GM12875 (cell line): ENCODE measurements at regions not wholly inside any gene's neighbourhood (a gene's known extent, or its start where the extent isn't known, plus 50 kb on each side); places are given as distances from the start of the nearest gene placed in this dataset.
"Not testable (repeated sequence)": the region's sequence is repeated elsewhere in the genome, so short reads cannot be mapped to it uniquely, and the experiment has no call there.

Experiments used
- H3K4me3 ChIP-seq: one replicate; pipeline ENCODE4 v1.5.1; 2011; ENCODE audit warnings: low read depth, low read length, control low read depth
- TF ChIP-seq, protein P1 (sequence below): IDR thresholded peaks from 2 replicates; pipeline ENCODE4 v1.5.1; 2011; ENCODE audit warnings: low read depth, mild to moderate bottlenecking, control low read depth, inconsistent platforms, low read length, moderate library complexity, borderline replicate concordance; ENCODE audit not compliant: insufficient read depth

DNA sequence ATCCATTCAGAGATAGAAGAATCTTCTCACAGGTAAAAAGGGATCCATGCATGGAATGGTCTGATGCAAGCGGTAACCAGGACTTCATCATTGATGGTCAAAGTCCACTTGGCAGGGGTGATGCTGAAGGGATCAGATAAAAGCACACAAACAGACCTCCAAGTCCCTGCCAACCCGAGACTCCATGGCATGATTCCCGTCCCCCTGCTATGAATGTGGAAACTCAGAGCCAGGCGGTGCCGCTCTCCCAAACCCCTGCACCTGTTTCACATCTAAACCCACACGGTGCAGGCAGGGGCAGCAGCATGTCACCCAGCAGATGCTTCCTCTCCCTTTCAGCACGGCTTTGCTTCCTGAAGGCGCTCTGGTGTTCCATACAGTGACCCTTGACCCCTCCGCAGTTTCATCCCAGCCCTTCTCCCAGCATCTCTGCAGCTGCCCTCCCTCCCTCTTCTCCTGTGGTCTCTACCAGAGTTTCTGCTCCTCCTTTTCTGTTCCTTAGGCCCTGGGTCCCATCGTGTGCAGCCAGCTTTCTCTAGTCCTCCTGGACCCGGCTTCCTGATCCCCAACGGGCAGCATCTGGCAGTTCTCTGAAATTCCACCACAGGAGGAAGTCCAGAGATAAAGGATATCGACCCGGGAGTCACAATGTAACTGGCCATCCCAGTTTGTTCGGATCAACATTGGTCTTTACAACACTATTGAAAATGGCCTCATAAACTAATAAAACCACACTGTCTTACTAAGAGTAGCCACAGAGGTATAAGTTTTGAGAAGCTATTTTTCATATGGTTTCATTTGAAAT is 235.0 kb downstream of the TTLL2 start:
- no peak overlapping the region for H3K4me3 ChIP-seq
- TF ChIP-seq, protein P1, sequence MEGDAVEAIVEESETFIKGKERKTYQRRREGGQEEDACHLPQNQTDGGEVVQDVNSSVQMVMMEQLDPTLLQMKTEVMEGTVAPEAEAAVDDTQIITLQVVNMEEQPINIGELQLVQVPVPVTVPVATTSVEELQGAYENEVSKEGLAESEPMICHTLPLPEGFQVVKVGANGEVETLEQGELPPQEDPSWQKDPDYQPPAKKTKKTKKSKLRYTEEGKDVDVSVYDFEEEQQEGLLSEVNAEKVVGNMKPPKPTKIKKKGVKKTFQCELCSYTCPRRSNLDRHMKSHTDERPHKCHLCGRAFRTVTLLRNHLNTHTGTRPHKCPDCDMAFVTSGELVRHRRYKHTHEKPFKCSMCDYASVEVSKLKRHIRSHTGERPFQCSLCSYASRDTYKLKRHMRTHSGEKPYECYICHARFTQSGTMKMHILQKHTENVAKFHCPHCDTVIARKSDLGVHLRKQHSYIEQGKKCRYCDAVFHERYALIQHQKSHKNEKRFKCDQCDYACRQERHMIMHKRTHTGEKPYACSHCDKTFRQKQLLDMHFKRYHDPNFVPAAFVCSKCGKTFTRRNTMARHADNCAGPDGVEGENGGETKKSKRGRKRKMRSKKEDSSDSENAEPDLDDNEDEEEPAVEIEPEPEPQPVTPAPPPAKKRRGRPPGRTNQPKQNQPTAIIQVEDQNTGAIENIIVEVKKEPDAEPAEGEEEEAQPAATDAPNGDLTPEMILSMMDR, result no peak

DNA sequence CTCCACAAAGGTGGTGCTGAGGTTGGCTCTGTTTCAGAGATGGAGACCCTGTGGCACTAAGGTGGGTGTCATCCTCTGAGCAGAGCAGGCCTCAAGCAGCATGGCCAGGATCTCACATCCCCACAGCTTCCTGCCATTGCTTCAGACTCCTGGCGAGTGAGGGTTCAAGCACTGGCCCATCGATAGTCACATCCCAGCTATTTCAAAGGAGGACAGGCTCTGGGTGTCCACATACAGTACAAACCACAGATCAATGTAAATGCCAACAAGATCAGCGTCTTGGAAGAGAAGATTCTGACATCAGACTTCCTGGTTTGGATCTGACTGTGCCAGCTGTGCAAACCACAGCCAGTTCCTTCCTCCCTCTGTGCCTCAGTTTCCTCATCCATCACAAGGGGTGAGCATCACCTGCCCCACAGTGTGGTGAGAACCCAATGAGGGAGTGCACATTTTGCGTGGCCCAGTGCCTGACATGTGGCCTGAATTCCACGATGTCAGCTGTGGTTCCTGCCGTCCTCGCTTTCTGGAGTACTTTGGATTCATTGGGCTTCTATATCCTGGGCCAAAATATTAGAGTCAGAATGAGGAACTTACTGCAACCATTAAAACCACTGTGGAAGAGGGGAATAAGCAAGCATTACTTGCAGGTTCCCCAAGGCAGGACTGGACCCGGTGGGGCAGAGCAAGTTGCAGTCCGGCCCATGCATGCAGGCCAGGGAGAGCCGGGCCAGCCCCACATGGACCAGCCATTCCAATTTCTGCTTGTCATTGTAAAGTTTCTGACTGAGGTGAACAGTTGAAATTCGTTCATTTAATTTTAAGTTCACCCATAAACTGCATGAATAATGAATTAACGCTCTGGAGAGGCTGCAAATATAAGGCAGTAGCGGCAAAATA is 236.0 kb downstream of the TTLL2 start:
- no peak overlapping the region for H3K4me3 ChIP-seq
- TF ChIP-seq, protein P1, result no peak

DNA sequence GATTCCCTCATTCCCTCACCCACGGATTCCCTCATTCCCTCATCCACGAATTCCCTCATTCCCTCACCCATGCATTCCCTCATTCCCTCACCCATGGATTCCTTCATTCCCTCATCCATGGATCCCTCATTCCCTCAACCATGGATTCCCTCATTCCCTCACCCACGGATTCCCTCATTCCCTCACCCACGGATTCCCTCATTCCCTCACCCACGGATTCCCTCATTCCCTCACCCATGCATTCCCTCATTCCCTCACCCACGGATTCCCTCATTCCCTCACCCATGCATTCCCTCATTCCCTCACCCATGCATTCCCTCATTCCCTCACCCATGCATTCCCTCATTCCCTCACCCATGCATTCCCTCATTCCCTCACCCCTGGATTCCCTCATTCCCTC is 238.0 kb downstream of the TTLL2 start:
- H3K4me3 ChIP-seq, result not testable (repeated sequence)

DNA sequence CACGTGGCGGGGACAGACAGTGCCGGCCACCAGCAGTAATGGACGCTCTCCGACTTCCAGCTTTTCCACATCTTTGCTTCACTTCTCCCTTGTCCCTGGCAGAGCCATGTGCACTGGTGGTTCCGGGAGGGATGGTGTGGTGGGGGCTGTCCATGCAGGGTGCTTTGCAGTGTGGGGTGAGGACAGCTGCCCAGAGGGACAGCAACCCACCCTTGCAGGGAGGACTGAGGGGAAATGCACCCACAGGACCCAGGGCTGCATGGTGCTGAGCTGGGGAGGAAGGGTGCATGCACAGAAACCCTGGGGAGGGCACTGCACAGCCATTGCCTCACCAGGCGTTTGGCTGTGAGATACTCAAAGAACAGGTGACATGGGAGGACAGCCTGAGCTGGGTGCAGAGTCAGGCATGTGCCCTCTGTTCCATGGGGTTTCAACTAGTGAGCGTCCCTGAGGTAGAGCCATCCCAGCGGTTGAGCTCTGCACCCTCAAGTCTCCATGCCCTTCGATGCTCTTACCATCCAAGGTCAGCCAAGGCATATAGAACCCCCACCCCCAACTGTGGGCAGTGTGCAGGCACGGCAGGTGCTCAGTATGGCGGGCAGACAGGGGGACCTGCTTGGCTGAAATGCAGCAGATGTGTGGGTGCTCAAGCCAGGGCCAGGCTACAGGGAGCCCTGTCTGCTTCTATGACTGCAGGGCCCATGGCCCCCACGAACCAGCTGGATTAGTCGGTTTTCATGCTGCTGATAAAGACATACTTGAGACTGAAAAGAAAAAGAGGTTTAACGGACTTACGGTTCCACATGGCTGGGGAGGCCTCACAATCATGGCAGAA is 239.7 kb downstream of the TTLL2 start:
- no peak overlapping the region for H3K4me3 ChIP-seq

DNA sequence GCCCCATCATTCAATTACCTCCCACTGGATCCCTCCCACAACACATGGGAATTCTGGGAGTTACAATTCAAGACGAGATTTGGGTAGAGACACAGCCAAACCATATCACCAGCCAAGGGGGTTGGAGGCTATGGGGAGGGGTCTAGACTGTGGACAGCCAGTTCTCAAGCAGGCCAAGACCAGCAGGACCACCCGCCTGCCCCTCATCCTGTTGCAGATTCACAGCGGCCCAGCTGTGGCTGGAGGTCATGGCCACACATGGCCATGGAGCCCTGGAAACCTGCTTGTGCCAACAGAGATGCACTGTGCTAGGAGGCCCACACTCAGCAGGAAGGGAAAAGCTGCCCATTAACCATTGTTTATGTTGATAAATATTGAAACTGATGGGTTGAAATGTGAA is 240.5 kb downstream of the TTLL2 start:
- TF ChIP-seq, protein P1, result no peak

More for the DNA sequence above, 239.7 kb downstream of the TTLL2 start:
- TF ChIP-seq, protein P1, result no peak

DNA sequence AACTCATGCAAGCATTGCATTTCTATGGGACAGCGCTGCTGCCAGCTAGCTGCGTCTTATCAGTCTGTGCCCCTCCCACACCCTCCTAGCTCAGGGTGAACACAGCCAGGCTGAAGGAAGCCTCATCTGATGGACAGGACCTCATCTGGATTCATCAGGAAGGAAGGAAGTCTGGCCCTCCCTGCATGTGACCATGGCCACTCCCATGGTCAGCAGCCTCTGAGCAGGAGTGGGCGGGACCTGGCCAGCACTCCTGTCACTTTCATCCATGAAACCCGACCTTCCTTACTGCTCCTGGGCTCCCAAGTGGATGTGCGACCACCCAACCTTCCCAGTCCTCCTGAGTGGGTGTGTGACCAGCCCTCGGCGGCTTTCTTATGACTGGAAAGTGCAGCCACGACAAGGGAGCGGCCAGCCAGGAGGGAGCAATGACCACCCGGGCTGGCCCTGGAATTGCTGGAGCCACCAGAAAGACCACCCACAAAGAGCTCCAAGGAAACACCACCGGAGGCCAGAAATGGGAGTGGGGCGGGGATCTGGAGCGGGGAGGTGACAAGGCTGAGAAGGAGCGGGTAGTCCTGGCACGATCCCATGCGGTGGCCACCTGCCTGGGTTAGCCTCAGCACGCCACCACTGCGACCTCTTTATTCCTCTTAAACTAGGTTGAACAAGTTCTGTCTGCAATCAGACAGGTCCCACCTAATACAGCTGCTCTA is 241.2 kb downstream of the TTLL2 start:
- no peak overlapping the region for H3K4me3 ChIP-seq
- TF ChIP-seq, protein P1, result no peak

More for the DNA sequence above, 240.5 kb downstream of the TTLL2 start:
- H3K4me3 ChIP-seq, result no peak overlapping the region
